GM12872 (cell line): ENCODE measurements at regions not wholly inside any gene's neighbourhood (a gene's known extent, or its start where the extent isn't known, plus 50 kb on each side); places are given as distances from the start of the nearest gene placed in this dataset.

ENCODE experiments used
- TF ChIP-seq, protein P1 (sequence below): IDR thresholded peaks from 3 replicates; pipeline ENCODE4 v1.5.1; 2011; ENCODE audit warnings: low read depth, mild to moderate bottlenecking, low read length, moderate library complexity; ENCODE audit not compliant: insufficient read depth

DNA sequence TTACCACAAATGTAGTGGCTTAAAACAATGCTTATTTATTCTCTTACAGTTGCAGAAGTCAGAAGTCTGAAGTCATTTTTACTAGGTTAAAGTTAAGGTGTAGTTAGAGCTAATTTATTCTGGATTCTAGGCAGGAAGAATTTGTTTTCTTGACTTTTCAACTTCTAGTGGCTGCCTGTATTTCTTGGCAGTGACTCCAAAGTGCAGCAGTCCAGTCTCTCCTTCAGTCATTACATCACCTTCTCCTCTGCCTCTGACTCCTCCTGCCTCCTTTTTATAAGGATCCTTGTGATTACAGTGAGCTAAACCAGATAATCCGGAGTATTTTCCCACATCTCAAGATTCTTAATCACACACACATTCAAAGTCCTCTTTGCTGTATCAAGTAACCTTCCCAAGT is 581.4 kb downstream of the KCNA4 start:
- TF ChIP-seq, protein P1, sequence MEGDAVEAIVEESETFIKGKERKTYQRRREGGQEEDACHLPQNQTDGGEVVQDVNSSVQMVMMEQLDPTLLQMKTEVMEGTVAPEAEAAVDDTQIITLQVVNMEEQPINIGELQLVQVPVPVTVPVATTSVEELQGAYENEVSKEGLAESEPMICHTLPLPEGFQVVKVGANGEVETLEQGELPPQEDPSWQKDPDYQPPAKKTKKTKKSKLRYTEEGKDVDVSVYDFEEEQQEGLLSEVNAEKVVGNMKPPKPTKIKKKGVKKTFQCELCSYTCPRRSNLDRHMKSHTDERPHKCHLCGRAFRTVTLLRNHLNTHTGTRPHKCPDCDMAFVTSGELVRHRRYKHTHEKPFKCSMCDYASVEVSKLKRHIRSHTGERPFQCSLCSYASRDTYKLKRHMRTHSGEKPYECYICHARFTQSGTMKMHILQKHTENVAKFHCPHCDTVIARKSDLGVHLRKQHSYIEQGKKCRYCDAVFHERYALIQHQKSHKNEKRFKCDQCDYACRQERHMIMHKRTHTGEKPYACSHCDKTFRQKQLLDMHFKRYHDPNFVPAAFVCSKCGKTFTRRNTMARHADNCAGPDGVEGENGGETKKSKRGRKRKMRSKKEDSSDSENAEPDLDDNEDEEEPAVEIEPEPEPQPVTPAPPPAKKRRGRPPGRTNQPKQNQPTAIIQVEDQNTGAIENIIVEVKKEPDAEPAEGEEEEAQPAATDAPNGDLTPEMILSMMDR: no peak

DNA sequence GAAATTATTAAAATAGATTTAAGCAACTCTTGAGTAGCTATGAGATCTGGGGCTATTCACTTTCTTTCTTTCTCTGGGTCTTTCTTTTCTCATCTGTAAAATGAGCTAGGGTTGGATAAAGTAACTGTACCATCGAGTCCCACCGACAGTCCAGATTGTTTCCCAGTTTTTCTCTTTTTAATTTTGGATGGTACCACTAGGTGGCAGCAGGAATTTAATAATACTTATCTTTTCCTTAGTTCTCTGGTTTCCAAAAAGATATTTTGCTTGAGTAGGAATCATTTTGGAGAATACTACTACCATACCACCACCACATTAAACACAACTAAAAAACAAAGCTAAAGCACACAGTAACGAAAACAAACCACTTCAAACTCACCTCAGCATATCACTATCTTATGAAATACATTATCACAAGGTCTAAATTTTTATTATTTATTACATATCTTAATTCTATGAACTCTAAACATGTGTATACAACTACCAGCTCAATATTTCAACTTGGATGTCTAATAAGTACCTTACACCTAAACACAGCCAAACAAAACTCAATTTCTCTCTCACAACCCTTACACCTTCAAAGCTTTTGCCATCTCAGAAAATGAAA is 584.0 kb downstream of the KCNA4 start:
- TF ChIP-seq, protein P1: peak; percentile 43; the same call in 2 of the 3 replicates

DNA sequence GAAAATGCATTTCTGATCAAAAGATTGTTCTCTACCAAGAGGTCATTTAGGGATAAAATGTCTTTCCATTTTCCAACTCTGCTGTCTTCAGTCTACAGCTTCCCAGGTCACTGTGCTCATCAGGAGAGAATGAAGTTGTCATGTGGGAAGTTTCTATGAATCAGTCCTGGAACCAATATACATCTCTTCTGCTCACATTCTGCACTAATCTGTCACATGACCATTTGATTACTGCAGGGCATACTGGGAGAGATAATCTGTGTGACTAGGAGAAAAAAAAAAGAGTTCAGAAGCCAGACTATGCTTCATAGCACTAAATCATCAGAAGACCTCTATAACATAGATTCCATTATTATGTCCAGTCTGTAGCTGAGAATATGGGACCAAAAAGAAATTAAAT is 611.5 kb downstream of the KCNA4 start:
- TF ChIP-seq, protein P1: no peak

DNA sequence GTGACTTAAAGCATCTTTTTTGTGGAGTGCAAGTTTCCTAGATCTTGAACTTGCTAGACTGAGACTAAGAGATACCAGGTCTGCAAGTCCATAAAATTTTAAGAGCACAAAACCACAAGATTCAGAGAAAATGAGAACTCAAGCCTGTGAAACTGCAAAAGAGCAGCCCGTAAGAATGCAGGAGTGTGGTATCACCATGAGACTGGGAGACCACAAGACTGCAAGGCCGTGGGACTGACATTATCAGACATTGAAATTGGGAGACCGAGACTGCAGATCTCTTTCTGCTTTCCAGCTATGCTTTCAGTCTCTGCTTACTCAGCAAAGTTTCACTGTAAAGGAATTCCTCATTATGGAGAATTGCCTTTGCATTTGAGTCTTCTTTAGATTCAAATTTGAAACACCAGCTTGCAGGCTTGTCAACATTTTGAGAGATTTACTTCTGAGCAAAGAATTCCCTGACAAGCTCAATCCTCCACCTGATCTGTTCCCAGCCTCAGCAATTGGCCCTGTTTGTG is 621.2 kb downstream of the KCNA4 start:
- TF ChIP-seq, protein P1: no peak

DNA sequence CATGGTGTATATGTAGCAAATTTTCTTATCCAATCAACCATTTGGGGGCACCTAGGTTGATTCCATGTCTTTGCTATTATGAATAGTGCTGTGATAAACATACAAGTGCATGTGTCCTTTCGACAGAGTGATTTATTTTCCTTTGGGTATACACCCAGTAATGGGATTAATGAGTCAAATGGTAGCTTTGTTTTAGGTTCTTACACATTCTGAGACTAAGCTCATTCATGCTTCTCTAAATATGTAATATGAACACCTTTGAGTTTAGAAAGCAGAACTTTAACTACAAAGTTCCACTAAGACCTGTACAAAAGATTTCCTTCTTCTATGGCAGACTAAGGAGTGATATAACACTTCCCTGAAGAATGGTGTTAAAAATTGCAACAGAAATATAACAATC is 627.0 kb downstream of the KCNA4 start:
- TF ChIP-seq, protein P1: no peak

DNA sequence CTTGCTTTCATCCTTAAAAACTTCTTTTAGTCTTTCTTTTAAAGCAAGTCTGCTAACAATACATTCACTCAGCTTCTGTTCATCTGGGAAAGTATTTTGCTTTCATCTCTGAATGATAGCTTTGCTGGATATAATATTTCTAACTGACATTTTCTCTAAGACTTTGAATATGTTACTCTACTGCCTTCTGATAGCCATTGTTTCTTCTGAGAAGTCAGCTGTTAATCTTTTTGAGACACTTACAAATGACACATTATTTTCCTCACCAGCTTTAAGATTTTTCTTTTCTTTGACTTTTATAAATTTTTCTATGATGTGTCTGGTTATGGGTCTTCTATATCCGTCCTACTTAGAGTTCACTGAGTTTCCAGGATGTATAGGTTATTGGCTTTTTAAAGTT is 643.1 kb downstream of the KCNA4 start:
- TF ChIP-seq, protein P1: no peak

DNA sequence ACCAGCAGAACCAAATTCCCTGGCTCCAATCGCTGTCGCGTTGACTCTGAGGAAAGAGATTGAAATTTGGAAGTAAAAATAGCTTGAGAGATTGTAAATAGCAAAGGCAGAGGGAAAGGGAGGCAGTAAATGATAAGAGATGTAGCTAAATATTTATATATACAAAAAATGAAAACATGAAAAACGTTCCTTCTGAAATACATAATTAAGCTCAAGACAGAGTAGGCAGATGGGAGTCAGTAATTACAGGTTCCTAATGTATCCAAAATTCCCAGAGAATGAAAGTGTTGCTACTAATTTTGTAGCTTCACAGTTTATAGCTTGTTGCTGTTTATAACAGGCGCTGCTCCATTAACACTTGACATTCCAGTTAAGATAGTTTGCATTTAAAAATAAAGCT is 648.7 kb downstream of the KCNA4 start:
- TF ChIP-seq, protein P1: no peak
